Duodenal mucosa (tissue), 2 donors: ENCODE measurements at regions not wholly inside any gene's neighbourhood (a gene's known extent, or its start where the extent isn't known, plus 50 kb on each side); places are given as distances from the start of the nearest gene placed in this dataset.
"Not testable (repeated sequence)": the region's sequence is repeated elsewhere in the genome, so short reads cannot be mapped to it uniquely, and the experiment has no call there.

Source experiments
- H3K27ac ChIP-seq: one replicate; pipeline ENCODE4 v1.7.0; 2013; ENCODE audit warnings: low read depth, low read length
- H3K27me3 ChIP-seq, 2 donors: one replicate each; pipeline ENCODE4 v1.7.0; 2013; ENCODE audit warnings: low read length in 2 of 2, control low read depth in 1 of 2; ENCODE audit not compliant: insufficient read depth in 2 of 2, control insufficient read depth in 1 of 2
- H3K36me3 ChIP-seq, 2 donors: one replicate each; pipeline ENCODE4 v1.7.0; 2013; ENCODE audit warnings: low read length in 2 of 2, control low read depth in 1 of 2; ENCODE audit not compliant: insufficient read depth in 2 of 2, control insufficient read depth in 1 of 2
- H3K4me1 ChIP-seq, 2 donors: one replicate each; pipeline ENCODE4 v1.7.0; 2013; ENCODE audit warnings: low read length in 2 of 2, control low read depth in 1 of 2; ENCODE audit not compliant: insufficient read depth in 2 of 2, control insufficient read depth in 1 of 2
- H3K4me3 ChIP-seq, 2 donors: one replicate each; pipeline ENCODE4 v1.7.0; 2013; ENCODE audit warnings: low read length in 2 of 2, low read depth in 1 of 2
- H3K9ac ChIP-seq, 2 donors: one replicate each; pipeline ENCODE4 v1.7.0; 2013; ENCODE audit warnings: low read length in 2 of 2, low read depth in 1 of 2
- H3K9me3 ChIP-seq, 2 donors: one replicate each; pipeline ENCODE4 v1.7.0; 2013; ENCODE audit warnings: low read length in 2 of 2, control low read depth in 1 of 2; ENCODE audit not compliant: control insufficient read depth in 1 of 2

- no peak overlapping the region for H3K27ac ChIP-seq
- H3K9ac ChIP-seq = no peak overlapping the region
- peaks cover 0 to 8% of the 10 kb centered on the region in 2 donors for H3K4me1 ChIP-seq
- no peaks in the 10 kb centered on the region for H3K9me3 ChIP-seq
- H3K27me3 ChIP-seq = no peaks in the 10 kb centered on the region
- H3K36me3 ChIP-seq = no peaks in the 10 kb centered on the region
- no peak overlapping the region for H3K4me3 ChIP-seq
Observed at GRCh38 chr2:173706936-173707335, 258.2 kb downstream of the SP3 start.

- Histone ChIP-seq H3K36me3 (no peaks in the 10 kb centered on the region), H3K4me1 (peaks cover 0 to 8% of the 10 kb centered on the region in 2 donors), H3K27ac (no peak overlapping the region), H3K27me3 (no peaks in the 10 kb centered on the region), H3K4me3 (no peak overlapping the region), H3K9ac (no peak overlapping the region), H3K9me3 (no peaks in the 10 kb centered on the region)
Observed at GRCh38 chr2:173708806-173709205, 256.4 kb downstream of the SP3 start.

GRCh38 chr2:173711816-173712215, 253.4 kb downstream of the SP3 start:
- Histone ChIP-seq H3K9me3 (no peaks in the 10 kb centered on the region), H3K4me3 (no peak overlapping the region), H3K27ac (no peak overlapping the region), H3K9ac (no peak overlapping the region), H3K4me1 (peaks cover 0 to 8% of the 10 kb centered on the region in 2 donors), H3K36me3 (no peaks in the 10 kb centered on the region), H3K27me3 (no peaks in the 10 kb centered on the region)

- Histone ChIP-seq H3K27ac (no peak overlapping the region), H3K4me1 (no peaks in the 10 kb centered on the region), H3K36me3 (no peaks in the 10 kb centered on the region), H3K4me3 (no peak overlapping the region), H3K9me3 (no peaks in the 10 kb centered on the region), H3K9ac (no peak overlapping the region), H3K27me3 (no peaks in the 10 kb centered on the region)
Observed at GRCh38 chr2:173713904-173714555, 251.1 kb downstream of the SP3 start.

GRCh38 chr2:173715441-173715840, 249.7 kb downstream of the SP3 start:
- no peak overlapping the region for H3K27ac ChIP-seq
- no peaks in the 10 kb centered on the region for H3K27me3 ChIP-seq
- no peak overlapping the region for H3K4me3 ChIP-seq
- H3K9ac ChIP-seq = no peak overlapping the region
- H3K36me3 ChIP-seq = no peaks in the 10 kb centered on the region
- H3K9me3 ChIP-seq = no peaks in the 10 kb centered on the region
- H3K4me1 ChIP-seq = no peaks in the 10 kb centered on the region

- Histone ChIP-seq H3K4me3 (no peak overlapping the region), H3K9ac (no peak overlapping the region), H3K27me3 (peaks cover 0 to under 1% of the 10 kb centered on the region in 2 donors), H3K4me1 (no peaks in the 10 kb centered on the region), H3K36me3 (no peaks in the 10 kb centered on the region), H3K9me3 (no peaks in the 10 kb centered on the region), H3K27ac (no peak overlapping the region)
Observed at GRCh38 chr2:173716458-173717052, 248.6 kb downstream of the SP3 start.

- no peak overlapping the region for H3K9ac ChIP-seq
- H3K9me3 ChIP-seq = no peaks in the 10 kb centered on the region
- no peak overlapping the region for H3K27ac ChIP-seq
- H3K27me3 ChIP-seq = peaks cover 0 to 6% of the 10 kb centered on the region in 2 donors
- no peak overlapping the region for H3K4me3 ChIP-seq
- no peaks in the 10 kb centered on the region for H3K36me3 ChIP-seq
- H3K4me1 ChIP-seq = no peaks in the 10 kb centered on the region
Observed at GRCh38 chr2:173719471-173719870, 245.7 kb downstream of the SP3 start.

- H3K27me3 ChIP-seq = peaks cover 0 to 6% of the 10 kb centered on the region in 2 donors
- H3K9me3 ChIP-seq = no peaks in the 10 kb centered on the region
- no peaks in the 10 kb centered on the region for H3K4me1 ChIP-seq
- H3K36me3 ChIP-seq = no peaks in the 10 kb centered on the region
- H3K27ac ChIP-seq = no peak overlapping the region
- H3K9ac ChIP-seq = no peak overlapping the region
- no peak overlapping the region for H3K4me3 ChIP-seq
Observed at GRCh38 chr2:173720306-173720705, 244.9 kb downstream of the SP3 start.

GRCh38 chr2:173734797-173735196, 230.4 kb downstream of the SP3 start:
- Histone ChIP-seq H3K27me3 (no peaks in the 10 kb centered on the region), H3K9me3 (no peaks in the 10 kb centered on the region), H3K9ac (no peak overlapping the region), H3K27ac (no peak overlapping the region), H3K4me1 (no peaks in the 10 kb centered on the region), H3K36me3 (no peaks in the 10 kb centered on the region), H3K4me3 (no peak overlapping the region)

- H3K36me3 ChIP-seq, H3K4me3 ChIP-seq, H3K4me1 ChIP-seq, H3K9ac ChIP-seq, H3K27ac ChIP-seq, H3K9me3 ChIP-seq, H3K27me3 ChIP-seq: not testable (repeated sequence)
Observed at GRCh38 chr2:173737954-173738575, 227.1 kb downstream of the SP3 start.
